Neural cell (in vitro differentiated cells): ENCODE measurements at regions not wholly inside any gene's neighbourhood (a gene's known extent, or its start where the extent isn't known, plus 50 kb on each side); places are given as distances from the start of the nearest gene placed in this dataset.

Experiments used
- H2AFZ ChIP-seq: fragments of 200-600, 300-800 bp; sonication (generic), shearing (Covaris generic); 2 replicates; pipeline ENCODE4 v1.6.0; 2014; ENCODE audit warnings: low read depth, mild to moderate bottlenecking, antibody characterized with exemption, low read length, moderate library complexity
- H3F3A ChIP-seq: fragments of 200-600 bp; shearing (Covaris generic); 2 replicates; pipeline ENCODE4 v1.6.1; 2016; ENCODE audit warnings: mild to moderate bottlenecking, moderate library complexity, mixed read lengths, antibody characterized with exemption, low read length; ENCODE audit not compliant: insufficient read depth, poor library complexity, severe bottlenecking
- H3K27ac ChIP-seq: fragments of 200-600, 300-800 bp; sonication (generic), shearing (Covaris generic); 2 replicates; pipeline ENCODE4 v1.5.1; 2014; ENCODE audit warnings: mild to moderate bottlenecking, low read length, moderate library complexity
- H3K27me3 ChIP-seq: fragments of 300-800, 200-600 bp; sonication (generic), shearing (Covaris generic); 2 replicates; pipeline ENCODE4 v1.6.0; 2014; ENCODE audit warnings: mild to moderate bottlenecking, low read depth, low read length, moderate library complexity; ENCODE audit not compliant: insufficient read depth
- H3K36me3 ChIP-seq: fragments of 300-800, 200-600 bp; sonication (generic), shearing (Covaris generic); 2 replicates; pipeline ENCODE4 v1.5.1; 2014; ENCODE audit warnings: mild to moderate bottlenecking, antibody characterized with exemption, low read length, moderate library complexity; ENCODE audit not compliant: insufficient read depth
- H3K4me2 ChIP-seq: fragments of 300-800, 200-600 bp; sonication (generic), shearing (Covaris generic); 2 replicates; pipeline ENCODE4 v1.6.0; 2014; ENCODE audit warnings: mild to moderate bottlenecking, low read length
- H3K4me3 ChIP-seq: fragments of 300-800, 200-600 bp; sonication (generic), shearing (Covaris generic); 2 replicates; pipeline ENCODE4 v1.5.1; 2014; ENCODE audit warnings: mild to moderate bottlenecking, low read length, moderate library complexity
- H3K79me2 ChIP-seq: fragments of 200-600 bp; shearing (Covaris generic); replicated peaks from 2 replicates; pipeline ENCODE4 v1.6.0; 2014; ENCODE audit warnings: mild to moderate bottlenecking, low read length, moderate library complexity; ENCODE audit not compliant: insufficient read depth
- H3K9ac ChIP-seq: fragments of 300-800, 200-600 bp; sonication (generic), shearing (Covaris generic); 2 replicates; pipeline ENCODE4 v1.6.1; 2016; ENCODE audit warnings: mild to moderate bottlenecking, low read length, mixed read lengths
- H3K9me2 ChIP-seq: fragments of 200-600 bp; shearing (Covaris generic); 2 replicates; pipeline ENCODE4 v1.6.1; 2016; ENCODE audit warnings: mild to moderate bottlenecking, low read length, mixed read lengths; ENCODE audit not compliant: insufficient read depth
- H3K9me3 ChIP-seq: fragments of 200-600, 300-800 bp; sonication (generic), shearing (Covaris generic); 2 replicates; pipeline ENCODE4 v1.6.1; 2016; ENCODE audit warnings: mild to moderate bottlenecking, mixed run types, low read length, moderate library complexity, mixed read lengths
- H4K20me1 ChIP-seq: fragments of 200-600 bp; shearing (Covaris generic); 2 replicates; pipeline ENCODE4 v1.6.1; 2016; ENCODE audit warnings: mild to moderate bottlenecking, mixed run types; ENCODE audit not compliant: insufficient read depth
- EP300 ChIP-seq: fragments of 450-650 bp; conservative IDR thresholded peaks from 2 replicates; pipeline ENCODE4 v1.6.1; 2014; ENCODE audit warnings: antibody characterized with exemption, mild to moderate bottlenecking, moderate library complexity; ENCODE audit not compliant: poor library complexity, severe bottlenecking
- EZH2 ChIP-seq: fragments of 200-600, 300-800 bp; shearing (Covaris generic), sonication (generic); IDR thresholded peaks from 2 replicates; pipeline ENCODE4 v1.6.1; 2014; ENCODE audit warnings: antibody characterized with exemption, low read length, borderline replicate concordance, mild to moderate bottlenecking; ENCODE audit not compliant: insufficient read depth, poor library complexity, severe bottlenecking
- MXI1 ChIP-seq: fragments of 450-650 bp; conservative IDR thresholded peaks from 2 replicates; pipeline ENCODE4 v1.6.1; 2014; ENCODE audit warnings: antibody characterized with exemption, mild to moderate bottlenecking; ENCODE audit not compliant: poor library complexity, severe bottlenecking
- POLR2AphosphoS5 ChIP-seq: IDR thresholded peaks from 2 replicates; pipeline ENCODE4 v1.6.1; 2012
- RAD21 ChIP-seq: fragments of 450-650 bp; conservative IDR thresholded peaks from 2 replicates; pipeline ENCODE4 v1.6.1; 2014; ENCODE audit warnings: antibody characterized with exemption, mild to moderate bottlenecking, moderate library complexity
- SMC3 ChIP-seq: fragments of 450-650 bp; conservative IDR thresholded peaks from 2 replicates; pipeline ENCODE4 v1.6.1; 2014; ENCODE audit warnings: antibody characterized with exemption, mild to moderate bottlenecking, moderate library complexity; ENCODE audit not compliant: poor library complexity
- TAF1 ChIP-seq: IDR thresholded peaks from 2 replicates; pipeline ENCODE4 v1.6.1; 2012; ENCODE audit warnings: low read depth
- TF ChIP-seq, protein P1 (sequence below): fragments of 450-650 bp; IDR thresholded peaks from 2 replicates; pipeline ENCODE4 v1.5.1; 2014; ENCODE audit warnings: antibody characterized with exemption, mild to moderate bottlenecking, moderate library complexity; ENCODE audit not compliant: poor library complexity, severe bottlenecking
- TF ChIP-seq, protein P2 (sequence below): IDR thresholded peaks from 2 replicates; pipeline ENCODE4 v1.6.1; 2012; ENCODE audit warnings: borderline replicate concordance

DNA sequence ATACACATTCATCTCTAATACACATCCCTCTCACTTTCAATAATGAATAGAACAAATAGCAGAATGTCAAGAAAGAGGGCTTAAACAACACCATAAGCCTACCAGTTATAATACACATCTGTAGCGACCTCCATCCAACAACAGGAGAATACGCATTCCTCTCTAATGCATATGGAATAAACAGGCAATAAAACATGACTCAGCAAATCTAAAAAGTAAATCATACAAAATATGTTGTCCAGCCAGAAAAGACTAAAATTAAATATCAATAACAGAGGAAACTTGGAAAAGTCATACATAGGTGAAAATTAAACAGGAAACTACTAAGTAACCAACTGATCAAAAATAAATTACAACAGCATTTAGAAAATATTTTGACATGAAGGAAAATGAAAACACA is 1127.5 kb upstream of the NCAM2 start:
- Histone ChIP-seq H3K4me3 (no peak overlapping the region), H4K20me1 (no peaks in the 10 kb centered on the region), H3K36me3 (no peaks in the 10 kb centered on the region), H3F3A (no peaks in the 10 kb centered on the region), H3K9me3 (no peaks in the 10 kb centered on the region), H2AFZ (no peak overlapping the region), H3K79me2 (no peaks in the 10 kb centered on the region), H3K27me3 (no peaks in the 10 kb centered on the region), H3K4me2 (no peak overlapping the region), H3K9ac (no peak overlapping the region), H3K27ac (no peak overlapping the region), H3K9me2 (no peaks in the 10 kb centered on the region)
- TF ChIP-seq TAF1, result no peak
- no peak for TF ChIP-seq EZH2
- TF ChIP-seq RAD21, result no peak
- TF ChIP-seq POLR2AphosphoS5, result no peak
- TF ChIP-seq, protein P1, sequence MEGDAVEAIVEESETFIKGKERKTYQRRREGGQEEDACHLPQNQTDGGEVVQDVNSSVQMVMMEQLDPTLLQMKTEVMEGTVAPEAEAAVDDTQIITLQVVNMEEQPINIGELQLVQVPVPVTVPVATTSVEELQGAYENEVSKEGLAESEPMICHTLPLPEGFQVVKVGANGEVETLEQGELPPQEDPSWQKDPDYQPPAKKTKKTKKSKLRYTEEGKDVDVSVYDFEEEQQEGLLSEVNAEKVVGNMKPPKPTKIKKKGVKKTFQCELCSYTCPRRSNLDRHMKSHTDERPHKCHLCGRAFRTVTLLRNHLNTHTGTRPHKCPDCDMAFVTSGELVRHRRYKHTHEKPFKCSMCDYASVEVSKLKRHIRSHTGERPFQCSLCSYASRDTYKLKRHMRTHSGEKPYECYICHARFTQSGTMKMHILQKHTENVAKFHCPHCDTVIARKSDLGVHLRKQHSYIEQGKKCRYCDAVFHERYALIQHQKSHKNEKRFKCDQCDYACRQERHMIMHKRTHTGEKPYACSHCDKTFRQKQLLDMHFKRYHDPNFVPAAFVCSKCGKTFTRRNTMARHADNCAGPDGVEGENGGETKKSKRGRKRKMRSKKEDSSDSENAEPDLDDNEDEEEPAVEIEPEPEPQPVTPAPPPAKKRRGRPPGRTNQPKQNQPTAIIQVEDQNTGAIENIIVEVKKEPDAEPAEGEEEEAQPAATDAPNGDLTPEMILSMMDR, result no peak
- no peak for TF ChIP-seq MXI1
- no peak for TF ChIP-seq EP300
- TF ChIP-seq SMC3, result no peak
- TF ChIP-seq, protein P2, sequence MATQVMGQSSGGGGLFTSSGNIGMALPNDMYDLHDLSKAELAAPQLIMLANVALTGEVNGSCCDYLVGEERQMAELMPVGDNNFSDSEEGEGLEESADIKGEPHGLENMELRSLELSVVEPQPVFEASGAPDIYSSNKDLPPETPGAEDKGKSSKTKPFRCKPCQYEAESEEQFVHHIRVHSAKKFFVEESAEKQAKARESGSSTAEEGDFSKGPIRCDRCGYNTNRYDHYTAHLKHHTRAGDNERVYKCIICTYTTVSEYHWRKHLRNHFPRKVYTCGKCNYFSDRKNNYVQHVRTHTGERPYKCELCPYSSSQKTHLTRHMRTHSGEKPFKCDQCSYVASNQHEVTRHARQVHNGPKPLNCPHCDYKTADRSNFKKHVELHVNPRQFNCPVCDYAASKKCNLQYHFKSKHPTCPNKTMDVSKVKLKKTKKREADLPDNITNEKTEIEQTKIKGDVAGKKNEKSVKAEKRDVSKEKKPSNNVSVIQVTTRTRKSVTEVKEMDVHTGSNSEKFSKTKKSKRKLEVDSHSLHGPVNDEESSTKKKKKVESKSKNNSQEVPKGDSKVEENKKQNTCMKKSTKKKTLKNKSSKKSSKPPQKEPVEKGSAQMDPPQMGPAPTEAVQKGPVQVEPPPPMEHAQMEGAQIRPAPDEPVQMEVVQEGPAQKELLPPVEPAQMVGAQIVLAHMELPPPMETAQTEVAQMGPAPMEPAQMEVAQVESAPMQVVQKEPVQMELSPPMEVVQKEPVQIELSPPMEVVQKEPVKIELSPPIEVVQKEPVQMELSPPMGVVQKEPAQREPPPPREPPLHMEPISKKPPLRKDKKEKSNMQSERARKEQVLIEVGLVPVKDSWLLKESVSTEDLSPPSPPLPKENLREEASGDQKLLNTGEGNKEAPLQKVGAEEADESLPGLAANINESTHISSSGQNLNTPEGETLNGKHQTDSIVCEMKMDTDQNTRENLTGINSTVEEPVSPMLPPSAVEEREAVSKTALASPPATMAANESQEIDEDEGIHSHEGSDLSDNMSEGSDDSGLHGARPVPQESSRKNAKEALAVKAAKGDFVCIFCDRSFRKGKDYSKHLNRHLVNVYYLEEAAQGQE, result no peak

DNA sequence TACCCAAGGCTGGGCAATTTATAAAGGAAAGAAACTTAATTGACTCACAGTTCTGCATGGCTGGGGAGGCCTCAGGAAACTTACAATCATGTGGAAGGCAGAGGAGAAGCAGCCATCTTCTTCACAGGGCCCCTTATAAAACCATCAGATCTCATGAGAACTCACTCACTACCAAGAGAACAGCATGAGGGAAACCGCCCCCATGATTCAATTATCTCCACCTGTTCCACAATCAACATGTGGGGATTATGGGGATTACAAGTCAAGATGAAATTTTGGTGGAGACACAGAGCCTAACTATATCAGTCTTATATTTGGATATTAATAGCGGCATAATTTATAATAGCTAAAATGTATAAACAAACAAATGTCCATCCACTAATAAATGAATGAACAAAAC is 1123.7 kb upstream of the NCAM2 start:
- Histone ChIP-seq H3K4me2 (no peak overlapping the region), H3K79me2 (no peaks in the 10 kb centered on the region), H3F3A (no peaks in the 10 kb centered on the region), H3K9ac (no peak overlapping the region), H3K36me3 (no peaks in the 10 kb centered on the region), H3K9me3 (no peaks in the 10 kb centered on the region), H3K9me2 (no peaks in the 10 kb centered on the region), H3K27ac (no peak overlapping the region), H3K4me3 (no peak overlapping the region), H3K27me3 (no peaks in the 10 kb centered on the region), H2AFZ (no peak overlapping the region), H4K20me1 (no peaks in the 10 kb centered on the region)
- TF ChIP-seq POLR2AphosphoS5, result no peak
- TF ChIP-seq, protein P2, result no peak
- no peak for TF ChIP-seq RAD21
- TF ChIP-seq MXI1, result no peak
- no peak for TF ChIP-seq SMC3
- TF ChIP-seq EP300, result no peak
- no peak for TF ChIP-seq TAF1
- TF ChIP-seq EZH2, result no peak
- TF ChIP-seq, protein P1, result no peak
